ENCODE measurements at regions not wholly inside any gene's neighbourhood (a gene's known extent, or its start where the extent isn't known, plus 50 kb on each side); places are given as distances from the start of the nearest gene placed in this dataset.

- H3K36me3 ChIP-seq (ENCODE audit: low read depth, missing control alignments): no peaks in the 10 kb centered on the region
- no peak overlapping the region for H3K4me3 ChIP-seq
- H3K27ac ChIP-seq: no peak overlapping the region
- intact Hi-C loops (cut with DNase I; ENCODE audit: low total_unique reads): no loop called here
- DNase-seq: no peak
- no peaks in the 10 kb centered on the region for H3K4me1 ChIP-seq
- TF ChIP-seq POLR2A (IDR thresholded peaks at IDR 0.05): no peak
- TF ChIP-seq CTCF (IDR thresholded peaks at IDR 0.05): no peak
- WGBS, 2 donors: 93 to 99% methylated on average over 5 of the region's 5 CpGs
- no peaks in the 10 kb centered on the region for H3K9me3 ChIP-seq
- H3K27me3 ChIP-seq: no peaks in the 10 kb centered on the region
Observed at GRCh38 chr5:138665261-138665660, 88.0 kb upstream of the CTNNA1 start.

- intact Hi-C loops (cut with DNase I; ENCODE audit: low total_unique reads): no loop called here
- no peak for DNase-seq
- Histone ChIP-seq H3K4me3 (no peak overlapping the region), H3K4me1 (no peaks in the 10 kb centered on the region), H3K27me3 (no peaks in the 10 kb centered on the region), H3K27ac (no peak overlapping the region), H3K9me3 (no peaks in the 10 kb centered on the region), H3K36me3 (ENCODE audit: low read depth, missing control alignments) (no peaks in the 10 kb centered on the region)
- 77 to 88% methylated on average over 9 of the region's 9 CpGs for WGBS, 2 donors
- TF ChIP-seq POLR2A (IDR thresholded peaks at IDR 0.05) (no peak), CTCF (IDR thresholded peaks at IDR 0.05) (no peak)
Observed at GRCh38 chr5:138664276-138664943, 88.8 kb upstream of the CTNNA1 start.

- no peaks in the 10 kb centered on the region for H3K36me3 ChIP-seq (ENCODE audit: low read depth, missing control alignments)
- intact Hi-C loops (cut with DNase I; ENCODE audit: low total_unique reads): no loop called here
- H3K9me3 ChIP-seq: no peaks in the 10 kb centered on the region
- 69 to 88% methylated on average over 4 of the region's 4 CpGs for WGBS, 2 donors
- no peaks in the 10 kb centered on the region for H3K4me1 ChIP-seq
- no peak for DNase-seq
- H3K27ac ChIP-seq: no peak overlapping the region
- no peaks in the 10 kb centered on the region for H3K27me3 ChIP-seq
- TF ChIP-seq CTCF (IDR thresholded peaks at IDR 0.05): no peak
- no peak for TF ChIP-seq POLR2A (IDR thresholded peaks at IDR 0.05)
- H3K4me3 ChIP-seq: no peak overlapping the region
Observed at GRCh38 chr5:138663561-138663960, 88.4 kb upstream of the HSPA9 start.

GRCh38 chr5:138663009-138663408, 87.8 kb upstream of the HSPA9 start:
- DNase-seq: no peak
- Histone ChIP-seq H3K27me3 (no peaks in the 10 kb centered on the region), H3K36me3 (ENCODE audit: low read depth, missing control alignments) (no peaks in the 10 kb centered on the region), H3K4me3 (no peak overlapping the region), H3K4me1 (no peaks in the 10 kb centered on the region), H3K27ac (no peak overlapping the region), H3K9me3 (no peaks in the 10 kb centered on the region)
- WGBS, 2 donors: 87 to 89% methylated on average over 5 of the region's 5 CpGs
- intact Hi-C loops (cut with DNase I; ENCODE audit: low total_unique reads): no loop called here
- no peak for TF ChIP-seq CTCF (IDR thresholded peaks at IDR 0.05)
- no peak for TF ChIP-seq POLR2A (IDR thresholded peaks at IDR 0.05)

- no peaks in the 10 kb centered on the region for H3K9me3 ChIP-seq
- TF ChIP-seq CTCF (IDR thresholded peaks at IDR 0.05): no peak
- TF ChIP-seq POLR2A (IDR thresholded peaks at IDR 0.05): no peak
- H3K36me3 ChIP-seq (ENCODE audit: low read depth, missing control alignments): no peaks in the 10 kb centered on the region
- intact Hi-C loops (cut with DNase I; ENCODE audit: low total_unique reads): no loop called here
- WGBS, 2 donors: 86 to 88% methylated on average over 6 of the region's 6 CpGs
- no peak overlapping the region for H3K27ac ChIP-seq
- H3K4me1 ChIP-seq: no peaks in the 10 kb centered on the region
- no peaks in the 10 kb centered on the region for H3K27me3 ChIP-seq
- no peak overlapping the region for H3K4me3 ChIP-seq
- no peak for DNase-seq
Observed at GRCh38 chr5:138662599-138662998, 87.4 kb upstream of the HSPA9 start.
